ENCODE measurements at regions not wholly inside any gene's neighbourhood (a gene's known extent, or its start where the extent isn't known, plus 50 kb on each side); places are given as distances from the start of the nearest gene placed in this dataset.
"Not testable (repeated sequence)": the region's sequence is repeated elsewhere in the genome, so short reads cannot be mapped to it uniquely, and the experiment has no call there.

DNA sequence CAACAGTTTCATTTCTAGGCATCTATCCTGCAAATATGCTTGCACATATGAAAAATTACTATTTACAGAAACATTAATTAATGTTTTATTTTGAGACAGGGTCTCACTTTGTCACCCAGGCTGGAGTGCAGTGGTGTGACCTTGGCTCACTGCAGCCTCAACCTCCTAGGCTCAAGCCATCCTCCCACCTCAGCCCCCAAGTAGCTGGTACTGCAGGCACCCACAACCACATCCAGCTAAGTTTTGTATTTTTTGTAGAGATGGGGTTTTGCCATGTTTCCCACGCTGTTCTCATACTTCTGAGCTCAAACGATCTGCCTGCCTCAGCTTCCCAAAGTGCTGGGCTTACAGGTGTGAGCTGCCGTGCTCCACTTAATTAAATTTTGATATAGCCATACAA, 86.2 kb upstream of the CCND2 start:
- TF ChIP-seq, protein P1, sequence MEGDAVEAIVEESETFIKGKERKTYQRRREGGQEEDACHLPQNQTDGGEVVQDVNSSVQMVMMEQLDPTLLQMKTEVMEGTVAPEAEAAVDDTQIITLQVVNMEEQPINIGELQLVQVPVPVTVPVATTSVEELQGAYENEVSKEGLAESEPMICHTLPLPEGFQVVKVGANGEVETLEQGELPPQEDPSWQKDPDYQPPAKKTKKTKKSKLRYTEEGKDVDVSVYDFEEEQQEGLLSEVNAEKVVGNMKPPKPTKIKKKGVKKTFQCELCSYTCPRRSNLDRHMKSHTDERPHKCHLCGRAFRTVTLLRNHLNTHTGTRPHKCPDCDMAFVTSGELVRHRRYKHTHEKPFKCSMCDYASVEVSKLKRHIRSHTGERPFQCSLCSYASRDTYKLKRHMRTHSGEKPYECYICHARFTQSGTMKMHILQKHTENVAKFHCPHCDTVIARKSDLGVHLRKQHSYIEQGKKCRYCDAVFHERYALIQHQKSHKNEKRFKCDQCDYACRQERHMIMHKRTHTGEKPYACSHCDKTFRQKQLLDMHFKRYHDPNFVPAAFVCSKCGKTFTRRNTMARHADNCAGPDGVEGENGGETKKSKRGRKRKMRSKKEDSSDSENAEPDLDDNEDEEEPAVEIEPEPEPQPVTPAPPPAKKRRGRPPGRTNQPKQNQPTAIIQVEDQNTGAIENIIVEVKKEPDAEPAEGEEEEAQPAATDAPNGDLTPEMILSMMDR (IDR thresholded peaks at IDR 0.05) = not testable (repeated sequence)
- not testable (repeated sequence) for TF ChIP-seq POLR2A (IDR thresholded peaks at IDR 0.05)
